Suprapubic skin (tissue), 4 donors: ENCODE measurements at regions not wholly inside any gene's neighbourhood (a gene's known extent, or its start where the extent isn't known, plus 50 kb on each side); places are given as distances from the start of the nearest gene placed in this dataset.

Source experiments
- EP300 ChIP-seq: sonication (generic); formaldehyde crosslinking; IDR thresholded peaks from one replicate; pipeline ENCODE4 v1.6.1; 2017; ENCODE audit warnings: antibody characterized with exemption
- POLR2A ChIP-seq, 2 donors: fragments of 450-650 bp; IDR thresholded peaks; one replicate each; pipeline ENCODE4 v1.6.1; 2017; ENCODE audit warnings: antibody characterized with exemption in 2 of 2, mild to moderate bottlenecking in 2 of 2, moderate library complexity in 2 of 2
- POLR2AphosphoS5 ChIP-seq, 3 donors: sonication (generic); formaldehyde crosslinking; IDR thresholded peaks; one replicate each; pipeline ENCODE4 v1.6.1; 2017; ENCODE audit warnings: antibody characterized with exemption in 3 of 3
- TF ChIP-seq, protein P1 (sequence below), 2 donors: fragments of 200-600 bp in 1 of 2; fragments of 450-650 bp in 1 of 2; sonication (generic) in 1 of 2; IDR thresholded peaks; one replicate each; pipeline ENCODE4 v1.5.1; 2016 to 2019; ENCODE audit warnings: antibody characterized with exemption in 2 of 2, mild to moderate bottlenecking in 1 of 2, moderate library complexity in 1 of 2

DNA sequence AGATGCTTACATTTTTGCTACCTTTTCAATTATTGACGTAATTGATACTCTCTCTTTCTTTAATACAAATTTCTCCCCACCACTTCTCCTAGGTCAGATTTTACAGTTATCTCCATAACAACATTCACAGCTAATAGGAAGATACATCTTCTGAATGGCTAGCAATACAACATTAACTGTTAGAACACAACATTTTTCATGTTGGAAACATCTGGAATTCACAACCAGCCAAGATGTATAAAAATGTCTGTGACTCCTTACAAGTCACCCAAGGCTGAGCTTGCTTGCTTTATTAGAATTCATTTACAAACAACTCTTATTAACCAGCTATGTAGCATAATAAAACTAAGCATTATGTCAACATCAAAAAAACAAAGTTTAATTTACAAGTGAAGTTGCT is 81.0 kb upstream of the ROBO2 start:
- TF ChIP-seq, protein P1, sequence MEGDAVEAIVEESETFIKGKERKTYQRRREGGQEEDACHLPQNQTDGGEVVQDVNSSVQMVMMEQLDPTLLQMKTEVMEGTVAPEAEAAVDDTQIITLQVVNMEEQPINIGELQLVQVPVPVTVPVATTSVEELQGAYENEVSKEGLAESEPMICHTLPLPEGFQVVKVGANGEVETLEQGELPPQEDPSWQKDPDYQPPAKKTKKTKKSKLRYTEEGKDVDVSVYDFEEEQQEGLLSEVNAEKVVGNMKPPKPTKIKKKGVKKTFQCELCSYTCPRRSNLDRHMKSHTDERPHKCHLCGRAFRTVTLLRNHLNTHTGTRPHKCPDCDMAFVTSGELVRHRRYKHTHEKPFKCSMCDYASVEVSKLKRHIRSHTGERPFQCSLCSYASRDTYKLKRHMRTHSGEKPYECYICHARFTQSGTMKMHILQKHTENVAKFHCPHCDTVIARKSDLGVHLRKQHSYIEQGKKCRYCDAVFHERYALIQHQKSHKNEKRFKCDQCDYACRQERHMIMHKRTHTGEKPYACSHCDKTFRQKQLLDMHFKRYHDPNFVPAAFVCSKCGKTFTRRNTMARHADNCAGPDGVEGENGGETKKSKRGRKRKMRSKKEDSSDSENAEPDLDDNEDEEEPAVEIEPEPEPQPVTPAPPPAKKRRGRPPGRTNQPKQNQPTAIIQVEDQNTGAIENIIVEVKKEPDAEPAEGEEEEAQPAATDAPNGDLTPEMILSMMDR (IDR thresholded peaks at IDR 0.05), result no peak
- TF ChIP-seq POLR2AphosphoS5 (IDR thresholded peaks at IDR 0.05), result no peak
- TF ChIP-seq POLR2A (IDR thresholded peaks at IDR 0.05), result no peak
- TF ChIP-seq EP300, result no peak
